ENCODE measurements at regions not wholly inside any gene's neighbourhood (a gene's known extent, or its start where the extent isn't known, plus 50 kb on each side); places are given as distances from the start of the nearest gene placed in this dataset.
"Not testable (repeated sequence)": the region's sequence is repeated elsewhere in the genome, so short reads cannot be mapped to it uniquely, and the experiment has no call there.

DNA sequence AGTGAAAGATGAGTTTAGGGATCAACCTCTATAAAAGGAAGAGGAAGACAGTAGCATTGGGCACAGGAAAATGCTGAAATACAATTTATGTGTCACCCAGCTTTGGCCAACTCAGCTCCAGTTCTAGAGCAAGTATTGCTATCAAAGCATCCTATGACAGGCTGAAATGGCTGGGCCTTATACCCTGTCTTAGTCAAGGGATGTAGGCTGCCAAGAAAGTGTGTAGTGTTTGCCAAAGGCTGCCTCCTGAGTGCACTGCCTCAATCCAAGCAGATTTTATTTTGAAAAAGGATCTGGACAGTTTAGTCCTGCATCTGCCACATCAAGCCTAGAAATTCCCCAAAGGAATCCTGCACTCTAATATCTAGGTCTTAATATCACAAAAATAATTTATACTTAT, 359.9 kb upstream of the ZC3H15 start:
- Mint-ChIP-seq H3K36me3 (no peaks in the 10 kb centered on the region), H3K4me3 (no peak overlapping the region), H3K27ac (no peak overlapping the region), H3K27me3 (no peaks in the 10 kb centered on the region), H3K4me1 (ENCODE audit: low read depth in 2 of 2) (no peaks in the 10 kb centered on the region), H3K9me3 (peaks cover 6% of the 10 kb centered on the region)
- ATAC-seq (no peak), DNase-seq (ENCODE audit: low spot score) (no peak)

DNA sequence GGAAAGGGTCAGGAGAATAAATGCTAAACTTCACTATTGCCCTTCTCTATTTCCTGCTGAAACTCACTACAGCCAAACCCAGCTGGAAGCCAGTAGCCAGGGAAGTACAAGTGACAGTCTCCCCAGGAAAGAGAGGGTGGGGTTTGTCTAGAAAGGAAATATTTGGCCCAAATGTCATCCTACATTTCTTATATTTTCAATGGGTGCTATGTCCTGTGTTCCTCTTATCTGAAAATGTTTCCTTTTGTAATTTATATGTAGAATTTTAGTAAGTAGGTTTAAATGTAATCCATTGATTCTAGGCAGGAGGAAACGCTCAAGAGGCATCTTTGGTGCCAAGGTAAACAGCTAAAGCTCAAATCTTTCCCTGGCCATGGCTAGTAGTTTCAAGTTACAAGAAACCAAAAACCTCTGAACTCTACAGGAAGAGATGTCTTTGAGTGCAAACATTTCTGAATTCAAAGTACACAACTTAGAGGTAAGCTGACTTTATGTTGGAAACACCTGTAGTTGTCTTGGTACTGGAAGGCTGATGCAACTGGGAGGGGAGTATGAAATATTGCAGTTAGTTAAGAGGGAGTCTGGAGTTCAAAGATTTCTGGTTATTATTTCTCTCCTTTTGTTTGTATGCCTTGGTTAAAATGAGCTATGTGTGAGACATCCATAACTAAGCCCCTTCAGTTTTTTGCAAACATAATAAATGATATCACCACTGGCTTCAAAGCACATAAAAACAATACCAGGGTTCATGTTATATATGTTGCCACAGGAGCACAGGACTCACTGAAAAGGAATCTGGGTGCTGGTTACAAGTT, 356.1 kb upstream of the ZC3H15 start:
- Mint-ChIP-seq H3K27me3 (no peaks in the 10 kb centered on the region), H3K36me3 (no peaks in the 10 kb centered on the region), H3K27ac (no peak overlapping the region), H3K4me3 (no peak overlapping the region), H3K4me1 (ENCODE audit: low read depth in 2 of 2) (no peaks in the 10 kb centered on the region), H3K9me3 (peaks cover 4% of the 10 kb centered on the region)
- ATAC-seq (no peak), DNase-seq (ENCODE audit: low spot score) (no peak)

DNA sequence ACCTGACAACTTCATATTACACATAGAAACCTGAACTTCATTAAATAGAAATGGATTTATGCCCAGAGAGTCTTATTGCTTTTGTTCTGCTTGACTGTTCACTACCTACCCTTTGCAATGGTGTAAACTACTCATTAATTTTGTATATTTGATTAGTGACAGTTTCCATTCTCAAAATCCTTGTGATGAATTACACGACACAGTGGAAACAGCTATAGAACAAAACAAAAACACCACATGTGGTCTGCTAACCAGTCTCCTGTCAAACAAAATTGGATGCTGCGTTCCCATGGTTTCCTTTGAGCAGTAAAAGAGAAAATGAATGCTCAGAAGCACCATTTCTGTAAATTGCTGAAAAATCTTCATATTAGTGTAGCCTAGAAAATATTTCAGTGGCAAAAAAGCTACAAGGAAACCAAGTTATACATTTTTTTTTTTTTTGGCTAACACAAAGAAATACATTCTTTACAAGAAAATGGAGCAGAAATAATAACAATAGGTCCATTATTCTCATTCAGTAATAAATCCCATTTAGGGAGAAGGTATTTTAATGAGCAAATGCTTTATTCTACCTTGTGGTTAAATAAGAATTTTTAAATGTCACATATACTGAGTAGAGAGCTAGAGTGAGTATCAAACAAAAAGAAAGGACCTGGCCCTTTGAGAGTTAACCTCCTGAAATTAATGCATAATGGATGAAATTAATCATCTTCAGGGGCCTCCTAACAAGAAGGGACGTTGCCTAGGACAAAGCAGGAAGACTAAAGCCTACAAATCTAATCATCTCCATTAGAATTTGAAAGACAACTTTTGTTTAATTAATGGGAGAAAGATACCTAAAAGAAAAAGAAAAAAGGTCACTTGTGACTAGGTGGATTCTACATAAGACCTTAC, 355.1 kb upstream of the ZC3H15 start:
- H3K36me3 Mint-ChIP-seq = no peaks in the 10 kb centered on the region
- no peaks in the 10 kb centered on the region for H3K4me1 Mint-ChIP-seq (ENCODE audit: low read depth in 2 of 2)
- no peaks in the 10 kb centered on the region for H3K9me3 Mint-ChIP-seq
- no peaks in the 10 kb centered on the region for H3K27me3 Mint-ChIP-seq
- DNase-seq (ENCODE audit: low spot score) = no peak
- H3K4me3 Mint-ChIP-seq = no peak overlapping the region
- ATAC-seq = no peak
- no peak overlapping the region for H3K27ac Mint-ChIP-seq

DNA sequence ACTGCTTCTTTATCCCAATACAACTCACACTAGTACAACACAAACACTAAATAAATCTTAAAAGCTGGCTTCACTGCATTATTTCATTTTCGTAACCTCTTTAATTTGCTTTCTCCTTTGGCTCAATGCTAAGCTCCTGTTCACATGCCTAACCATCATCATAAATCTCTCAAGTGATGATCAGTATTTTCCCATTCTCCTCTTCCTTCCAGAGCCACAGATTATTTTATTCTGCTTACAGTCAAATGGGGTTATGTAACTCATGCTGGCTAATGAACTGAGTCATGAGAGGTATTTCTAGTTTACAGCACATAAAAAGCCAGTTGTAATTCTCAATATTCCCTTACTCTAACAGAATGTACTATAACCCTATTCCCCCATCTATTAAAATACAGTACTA, 350.4 kb upstream of the ZC3H15 start:
- Mint-ChIP-seq H3K9me3 (peaks cover 2% of the 10 kb centered on the region), H3K36me3 (no peaks in the 10 kb centered on the region), H3K4me3 (no peak overlapping the region), H3K27ac (no peak overlapping the region), H3K4me1 (ENCODE audit: low read depth in 2 of 2) (no peaks in the 10 kb centered on the region), H3K27me3 (no peaks in the 10 kb centered on the region)
- no peak for ATAC-seq
- no peak for DNase-seq (ENCODE audit: low spot score)

DNA sequence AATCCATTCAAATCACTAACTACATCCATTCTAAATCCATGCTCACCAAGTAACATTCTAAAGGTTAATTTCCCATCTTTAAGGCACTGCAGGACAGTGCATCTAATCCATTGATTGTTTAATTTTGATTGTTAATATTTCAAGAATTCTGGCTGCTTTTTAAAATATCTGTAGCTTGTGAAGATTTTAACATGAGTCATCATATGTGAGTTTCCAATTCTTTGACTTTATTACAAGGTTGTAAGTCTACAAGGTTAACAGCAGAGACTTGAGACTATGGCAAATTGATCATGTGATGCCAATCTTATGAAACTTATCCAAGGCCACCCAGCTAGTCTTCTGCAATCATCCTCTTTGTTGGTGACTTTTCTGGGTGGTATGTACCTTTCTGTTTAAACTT, 349.2 kb upstream of the ZC3H15 start:
- H3K27me3 Mint-ChIP-seq = no peaks in the 10 kb centered on the region
- no peaks in the 10 kb centered on the region for H3K36me3 Mint-ChIP-seq
- no peak overlapping the region for H3K27ac Mint-ChIP-seq
- peaks cover 4% of the 10 kb centered on the region for H3K9me3 Mint-ChIP-seq
- ATAC-seq (no peak), DNase-seq (ENCODE audit: low spot score) (no peak)
- H3K4me1 Mint-ChIP-seq (ENCODE audit: low read depth in 2 of 2) = no peaks in the 10 kb centered on the region
- no peak overlapping the region for H3K4me3 Mint-ChIP-seq

DNA sequence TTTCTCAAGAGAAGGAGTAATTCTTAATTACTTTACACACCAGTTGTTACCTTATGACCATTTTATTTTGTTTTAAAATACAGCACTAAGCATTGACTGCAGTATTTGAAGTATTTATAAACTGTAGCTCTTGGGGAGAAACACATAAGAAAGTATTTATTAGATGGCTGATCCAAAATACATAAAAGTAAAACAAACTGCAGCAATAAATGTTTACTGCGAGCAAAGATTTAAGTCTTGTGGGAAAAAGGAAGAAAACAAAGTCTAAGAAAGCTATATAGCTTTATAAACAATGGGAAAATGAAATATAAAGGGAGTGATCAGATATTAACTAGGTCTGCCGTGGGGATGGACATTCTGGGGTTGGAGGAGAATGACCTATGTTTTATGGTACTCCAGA, 347.2 kb upstream of the ZC3H15 start:
- DNase-seq (ENCODE audit: low spot score) = no peak
- no peaks in the 10 kb centered on the region for H3K36me3 Mint-ChIP-seq
- H3K27me3 Mint-ChIP-seq = no peaks in the 10 kb centered on the region
- no peak overlapping the region for H3K27ac Mint-ChIP-seq
- no peak for ATAC-seq
- H3K9me3 Mint-ChIP-seq = peaks cover 7% of the 10 kb centered on the region
- no peaks in the 10 kb centered on the region for H3K4me1 Mint-ChIP-seq (ENCODE audit: low read depth in 2 of 2)
- no peak overlapping the region for H3K4me3 Mint-ChIP-seq

DNA sequence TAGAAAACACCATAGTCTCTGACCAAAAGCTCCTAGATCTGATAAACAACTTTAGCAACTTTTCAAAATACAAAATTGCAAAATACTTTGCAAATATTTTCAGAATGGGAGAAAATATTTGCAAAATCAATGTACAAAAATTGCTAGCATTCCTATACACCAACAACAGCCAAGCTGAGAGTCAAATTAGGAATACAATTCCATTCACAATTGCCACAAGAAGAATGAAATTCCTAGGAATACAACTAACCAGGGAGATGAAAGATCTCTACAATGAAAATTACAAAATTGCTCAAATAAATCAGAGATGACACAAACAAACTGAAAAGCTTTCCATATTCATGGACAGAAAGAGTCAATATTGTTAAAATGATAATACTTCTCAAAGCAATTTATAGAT, 327.0 kb upstream of the ZC3H15 start:
- Mint-ChIP-seq H3K4me1 (ENCODE audit: low read depth in 2 of 2) (no peaks in the 10 kb centered on the region), H3K36me3 (peaks cover 34% of the 10 kb centered on the region), H3K4me3 (no peak overlapping the region), H3K27me3 (no peaks in the 10 kb centered on the region), H3K27ac (no peak overlapping the region), H3K9me3 (peaks cover 29% of the 10 kb centered on the region)
- DNase-seq (ENCODE audit: low spot score) (no peak), ATAC-seq (no peak)

DNA sequence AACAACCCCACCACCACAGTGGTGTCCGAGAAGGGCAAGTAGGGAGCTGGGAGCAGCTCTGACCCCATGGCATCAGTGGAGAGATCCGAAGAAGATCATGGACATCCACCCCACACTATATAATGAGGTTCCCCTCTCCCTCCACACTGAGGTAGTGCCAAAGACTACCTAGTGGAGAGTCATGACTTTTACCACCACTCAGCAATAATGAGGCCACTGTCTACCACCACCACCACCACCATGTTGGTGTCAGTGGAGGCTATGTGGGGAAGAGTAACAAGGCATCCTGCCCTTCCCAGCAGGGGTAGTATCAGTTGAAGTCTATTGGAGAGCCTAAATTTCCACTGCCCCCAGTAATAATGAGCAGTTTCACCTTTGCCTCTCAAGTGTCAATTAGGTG, 321.7 kb upstream of the ZC3H15 start:
- Mint-ChIP-seq H3K36me3 (peaks cover 14% of the 10 kb centered on the region), H3K4me1 (ENCODE audit: low read depth in 2 of 2) (no peaks in the 10 kb centered on the region), H3K4me3 (no peak overlapping the region), H3K27ac (no peak overlapping the region), H3K9me3 (peaks cover 19% of the 10 kb centered on the region), H3K27me3 (no peaks in the 10 kb centered on the region)
- no peak for ATAC-seq
- DNase-seq (ENCODE audit: low spot score) = no peak

DNA sequence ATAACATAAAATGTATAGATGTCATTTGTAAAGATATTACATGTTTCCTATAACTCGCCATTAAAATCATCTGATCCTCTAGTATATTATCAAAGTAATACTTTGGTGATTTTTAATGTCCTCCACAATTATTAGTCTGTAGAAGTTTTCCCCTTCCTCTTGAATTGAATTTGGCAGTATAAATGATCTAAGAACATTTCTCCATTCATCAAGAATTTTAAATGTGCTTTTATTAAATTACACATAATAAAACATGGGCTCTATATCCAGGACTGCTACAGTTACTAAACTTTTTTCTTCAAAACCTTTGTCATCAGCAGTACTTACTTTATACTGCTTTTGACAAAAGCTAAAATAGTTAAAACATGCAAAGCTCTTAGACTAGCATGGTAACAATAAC, 315.4 kb upstream of the ZC3H15 start:
- Mint-ChIP-seq H3K27ac (no peak overlapping the region), H3K36me3 (no peaks in the 10 kb centered on the region), H3K27me3 (no peaks in the 10 kb centered on the region), H3K4me3 (no peak overlapping the region), H3K9me3 (peaks cover 12% of the 10 kb centered on the region), H3K4me1 (ENCODE audit: low read depth in 2 of 2) (no peaks in the 10 kb centered on the region)
- ATAC-seq = no peak
- no peak for DNase-seq (ENCODE audit: low spot score)

DNA sequence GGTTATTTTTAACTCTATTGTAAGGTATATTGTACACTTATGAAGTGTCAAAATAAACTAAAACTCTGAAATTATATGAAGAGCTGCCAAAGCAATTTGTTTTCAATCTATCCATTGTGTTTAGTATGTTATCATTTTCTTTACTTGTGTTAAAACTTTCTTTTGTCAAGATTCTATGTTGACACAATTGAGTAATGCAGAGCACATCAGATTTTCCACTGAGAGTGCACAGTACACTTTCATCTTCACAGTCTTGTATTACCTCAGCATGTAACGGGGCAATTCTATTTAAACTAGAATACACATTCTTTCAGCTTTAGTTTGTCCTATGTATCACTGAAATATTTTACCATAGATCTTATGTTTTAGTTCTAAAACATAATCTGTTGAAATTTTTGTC, 304.4 kb upstream of the ZC3H15 start:
- ATAC-seq = no peak
- Mint-ChIP-seq H3K9me3 (peaks cover 17% of the 10 kb centered on the region), H3K36me3 (peaks cover 5% of the 10 kb centered on the region), H3K4me1 (ENCODE audit: low read depth in 2 of 2) (no peaks in the 10 kb centered on the region), H3K27me3 (no peaks in the 10 kb centered on the region), H3K27ac (no peak overlapping the region), H3K4me3 (no peak overlapping the region)
- no peak for DNase-seq (ENCODE audit: low spot score)

DNA sequence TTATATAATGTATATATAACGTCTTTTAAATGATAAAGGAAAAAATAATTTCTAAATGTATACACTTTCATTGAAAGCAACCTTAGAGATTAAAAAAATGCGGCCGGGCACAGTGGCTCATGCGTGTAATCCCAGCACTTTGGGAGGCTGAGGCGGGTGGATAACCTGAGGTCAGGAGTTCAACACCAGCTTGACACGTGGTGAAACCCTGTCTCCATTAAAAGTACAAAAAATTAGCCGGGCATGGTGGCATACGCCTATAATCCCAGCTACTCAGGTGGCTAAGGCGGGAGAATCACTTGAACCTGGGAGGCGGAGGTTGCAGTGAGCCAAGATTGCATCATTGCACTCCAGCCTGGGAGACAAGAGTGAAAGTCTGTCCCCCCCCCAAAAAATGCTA, 303.7 kb upstream of the ZC3H15 start:
- H3K4me3 Mint-ChIP-seq; DNase-seq (ENCODE audit: low spot score); H3K4me1 Mint-ChIP-seq (ENCODE audit: low read depth in 2 of 2); ATAC-seq; H3K27ac Mint-ChIP-seq; H3K27me3 Mint-ChIP-seq; H3K36me3 Mint-ChIP-seq: not testable (repeated sequence)
- peaks cover 17% of the 10 kb centered on the region for H3K9me3 Mint-ChIP-seq

DNA sequence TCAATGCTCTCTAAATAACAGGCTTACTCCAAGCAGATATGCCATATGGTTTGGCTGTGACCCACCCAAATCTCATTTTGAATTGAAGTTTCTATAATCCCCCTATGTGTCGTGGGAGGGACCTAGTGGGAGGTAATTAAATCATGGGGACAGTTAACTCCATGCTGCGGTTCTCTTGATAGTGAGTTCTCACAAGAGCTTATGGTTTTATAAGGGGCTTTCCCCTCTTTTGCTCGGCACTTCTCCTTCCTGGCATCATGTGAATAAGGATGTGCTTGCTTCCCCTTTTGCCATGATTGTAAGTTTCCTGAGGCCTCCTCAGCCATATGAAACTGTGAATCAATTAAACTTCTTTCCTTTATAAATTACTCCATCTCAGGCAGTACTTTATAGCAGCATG, 302.7 kb upstream of the ZC3H15 start:
- Mint-ChIP-seq H3K9me3 (peaks cover 20% of the 10 kb centered on the region), H3K27me3 (no peaks in the 10 kb centered on the region), H3K27ac (no peak overlapping the region), H3K36me3 (peaks cover 5% of the 10 kb centered on the region), H3K4me1 (ENCODE audit: low read depth in 2 of 2) (no peaks in the 10 kb centered on the region), H3K4me3 (no peak overlapping the region)
- DNase-seq (ENCODE audit: low spot score) (no peak), ATAC-seq (no peak)

DNA sequence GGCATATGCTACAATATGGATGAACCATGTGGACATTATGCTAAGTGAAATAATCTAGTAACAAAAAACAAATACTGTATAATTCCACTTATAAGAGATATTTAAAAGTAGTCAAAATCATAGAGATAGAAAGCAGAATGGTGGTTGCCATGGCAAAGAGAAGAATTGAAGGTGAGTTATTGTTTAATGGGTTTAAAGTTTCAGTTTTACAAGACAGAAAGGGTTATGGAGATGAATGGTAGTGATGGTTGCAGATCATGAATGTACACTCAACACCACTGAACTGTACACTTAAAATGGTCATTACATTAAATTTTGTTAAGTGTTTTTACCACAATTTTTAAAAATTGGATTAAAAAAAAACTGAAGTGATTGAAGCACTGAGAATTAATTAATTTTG, 298.2 kb upstream of the ZC3H15 start:
- H3K9me3 Mint-ChIP-seq = peaks cover 13% of the 10 kb centered on the region
- H3K27ac Mint-ChIP-seq = no peak overlapping the region
- H3K36me3 Mint-ChIP-seq = no peaks in the 10 kb centered on the region
- no peaks in the 10 kb centered on the region for H3K4me1 Mint-ChIP-seq (ENCODE audit: low read depth in 2 of 2)
- ATAC-seq (no peak), DNase-seq (ENCODE audit: low spot score) (no peak)
- H3K27me3 Mint-ChIP-seq = no peaks in the 10 kb centered on the region
- H3K4me3 Mint-ChIP-seq = no peak overlapping the region

DNA sequence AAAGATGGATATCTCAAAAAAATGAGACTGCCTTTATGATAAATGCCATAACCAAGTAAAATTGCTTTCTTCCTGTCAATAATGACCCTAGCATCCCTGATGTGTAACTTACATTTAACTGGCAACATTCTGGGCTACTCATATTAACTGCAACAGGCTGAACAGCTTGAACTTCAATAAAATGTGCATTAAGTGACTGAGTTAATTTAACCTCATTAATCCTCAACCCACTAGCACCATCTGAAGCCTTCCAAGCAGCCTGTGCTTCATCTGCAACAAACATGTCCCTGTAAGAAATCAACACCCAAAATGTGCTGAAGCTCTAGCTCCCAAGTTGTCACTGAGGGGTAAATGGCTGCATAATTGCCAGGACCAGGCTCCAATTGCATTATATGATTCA, 296.2 kb upstream of the ZC3H15 start:
- no peak for DNase-seq (ENCODE audit: low spot score)
- H3K4me1 Mint-ChIP-seq (ENCODE audit: low read depth in 2 of 2) = no peaks in the 10 kb centered on the region
- no peak for ATAC-seq
- peaks cover 9% of the 10 kb centered on the region for H3K9me3 Mint-ChIP-seq
- H3K27me3 Mint-ChIP-seq = no peaks in the 10 kb centered on the region
- no peaks in the 10 kb centered on the region for H3K36me3 Mint-ChIP-seq
- H3K27ac Mint-ChIP-seq = no peak overlapping the region
- no peak overlapping the region for H3K4me3 Mint-ChIP-seq
